HAP-1 (cell line): ENCODE measurements at regions not wholly inside any gene's neighbourhood (a gene's known extent, or its start where the extent isn't known, plus 50 kb on each side); places are given as distances from the start of the nearest gene placed in this dataset.

ENCODE experiments used
- DNase-seq, 2 experiments: peaks; one replicate each; pipeline ENCODE4 v3.0.0-alpha.2; 2016 to 2020; ENCODE audit warnings: low spot score in 2 of 2
- H3K27me3 ChIP-seq: fragments of 250-450 bp; sonication (Bioruptor Pico); 2 replicates; pipeline ENCODE4 v1.5.1; 2020; ENCODE audit warnings: low read depth, mild to moderate bottlenecking, moderate library complexity
- H3K36me3 ChIP-seq: fragments of 250-450 bp; sonication (Bioruptor Pico); replicated peaks from 2 replicates; pipeline ENCODE4 v1.5.1; 2020; ENCODE audit warnings: mild to moderate bottlenecking
- H3K4me1 ChIP-seq: fragments of 250-450 bp; sonication (Bioruptor Pico); 2 replicates; pipeline ENCODE4 v1.5.1; 2020; ENCODE audit warnings: mild to moderate bottlenecking
- H3K4me3 ChIP-seq: fragments of 250-450 bp; sonication (Bioruptor Pico); 2 replicates; pipeline ENCODE4 v1.5.1; 2020; ENCODE audit warnings: mild to moderate bottlenecking, moderate library complexity
- H3K9me3 ChIP-seq: fragments of 250-450 bp; sonication (Bioruptor Pico); 2 replicates; pipeline ENCODE4 v1.5.1; 2020; ENCODE audit warnings: mild to moderate bottlenecking, moderate library complexity
- in situ Hi-C: fragments of 300-500 bp; cut with MboI; formaldehyde crosslinking; loops from 3 replicates; pipeline ENCODE4 v1.14.3; 2020; ENCODE audit warnings: low sequenced_read_pairs, inconsistent platforms, mixed read lengths

- H3K4me1 ChIP-seq, result no peaks in the 10 kb centered on the region
- in situ Hi-C loops, result loop anchor here (25.0 kb wide), 1 partner anchor 219 kb away; no protein-coding TSS in a partner anchor
- no peaks in the 10 kb centered on the region for H3K36me3 ChIP-seq
- no peaks in the 10 kb centered on the region for H3K9me3 ChIP-seq
- H3K4me3 ChIP-seq, result no peak overlapping the region
- H3K27me3 ChIP-seq, result peaks cover 2% of the 10 kb centered on the region; the same call in 1 of the 2 replicates
- no peak for DNase-seq
Measured at GRCh38 chr3:159131376-159131775, 329.5 kb downstream of the MFSD1 start.

- Histone ChIP-seq H3K4me3 (no peak overlapping the region), H3K9me3 (no peaks in the 10 kb centered on the region), H3K4me1 (no peaks in the 10 kb centered on the region), H3K27me3 (no peaks in the 10 kb centered on the region), H3K36me3 (no peaks in the 10 kb centered on the region)
- no peak for DNase-seq
- in situ Hi-C loops, result loop anchor here (25.0 kb wide), 1 partner anchor 226 kb away; no protein-coding TSS in a partner anchor
Measured at GRCh38 chr3:159137949-159138348, 336.1 kb downstream of the MFSD1 start.

DNA sequence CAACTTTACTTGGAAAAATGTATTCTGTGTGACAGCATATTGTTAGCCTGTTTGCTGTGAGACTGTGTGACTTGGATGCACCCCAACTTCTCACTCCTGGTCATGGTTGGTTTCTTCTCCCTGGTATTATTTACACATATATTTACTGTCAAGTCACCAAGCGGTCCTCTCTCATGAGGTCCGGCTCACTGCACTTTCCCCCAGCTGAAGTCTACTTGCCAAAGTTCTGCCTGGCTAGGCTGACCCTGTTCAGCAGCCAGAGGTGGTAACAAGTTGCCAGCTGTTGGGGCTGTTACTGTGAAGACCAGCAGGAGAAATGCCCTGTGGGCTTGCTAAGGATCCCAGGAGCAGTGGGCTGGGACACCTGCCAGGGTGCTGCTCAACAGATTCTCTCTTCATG lies 337.5 kb downstream of the MFSD1 start:
- no peaks in the 10 kb centered on the region for H3K36me3 ChIP-seq
- H3K9me3 ChIP-seq, result no peaks in the 10 kb centered on the region
- in situ Hi-C loops, result loop anchor here (25.0 kb wide), 1 partner anchor 227 kb away; no protein-coding TSS in a partner anchor
- no peaks in the 10 kb centered on the region for H3K27me3 ChIP-seq
- no peaks in the 10 kb centered on the region for H3K4me1 ChIP-seq
- H3K4me3 ChIP-seq, result no peak overlapping the region
- no peak for DNase-seq

- Histone ChIP-seq H3K27me3 (no peaks in the 10 kb centered on the region), H3K9me3 (no peaks in the 10 kb centered on the region), H3K36me3 (no peaks in the 10 kb centered on the region), H3K4me3 (no peak overlapping the region), H3K4me1 (peaks cover 11% of the 10 kb centered on the region)
- in situ Hi-C loops, result loop anchor here (25.0 kb wide), 1 partner anchor 232 kb away; no protein-coding TSS in a partner anchor
- no peak for DNase-seq
Measured at GRCh38 chr3:159144472-159144871, 342.6 kb downstream of the MFSD1 start.

DNA sequence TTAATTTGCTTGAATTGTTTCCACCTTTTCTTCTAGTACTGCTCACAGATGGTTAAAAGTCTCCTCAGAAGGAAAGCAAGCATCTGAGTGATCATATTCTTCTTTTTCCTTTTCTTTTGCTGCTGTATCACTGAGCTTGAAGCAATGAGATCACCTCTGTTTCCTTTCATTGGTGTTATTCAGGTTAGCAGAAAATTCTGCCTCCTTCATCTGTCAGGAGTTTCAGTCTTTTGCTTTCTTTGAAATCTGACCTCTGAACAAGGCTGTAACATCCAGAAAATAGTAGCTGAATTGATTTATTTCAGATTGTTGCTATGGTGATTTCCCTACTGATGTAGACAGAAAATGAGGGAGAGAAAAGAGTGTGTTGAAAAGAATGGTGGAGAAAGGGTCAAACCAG lies 343.0 kb downstream of the MFSD1 start:
- in situ Hi-C loops, result loop anchor here (25.0 kb wide), 1 partner anchor 233 kb away; no protein-coding TSS in a partner anchor
- H3K4me1 ChIP-seq, result peaks cover 13% of the 10 kb centered on the region

GRCh38 chr3:159146392-159146791 lies 344.5 kb downstream of the MFSD1 start:
- H3K4me1 ChIP-seq, result peaks cover 16% of the 10 kb centered on the region
- no peak overlapping the region for H3K4me3 ChIP-seq
- no peak for DNase-seq
- no peaks in the 10 kb centered on the region for H3K36me3 ChIP-seq
- no peaks in the 10 kb centered on the region; the same call in 1 of the 2 replicates for H3K27me3 ChIP-seq
- in situ Hi-C loops, result loop anchor here (25.0 kb wide), 1 partner anchor 234 kb away; no protein-coding TSS in a partner anchor
- H3K9me3 ChIP-seq, result no peaks in the 10 kb centered on the region

More for the DNA sequence above, 343.0 kb downstream of the MFSD1 start:
- H3K36me3 ChIP-seq, result no peaks in the 10 kb centered on the region
- H3K4me3 ChIP-seq, result no peak overlapping the region
- DNase-seq, result no peak
- no peaks in the 10 kb centered on the region for H3K27me3 ChIP-seq
- no peaks in the 10 kb centered on the region for H3K9me3 ChIP-seq

- DNase-seq, result peak in 1 of 2 experiments; percentile 54
- H3K36me3 ChIP-seq, result no peaks in the 10 kb centered on the region
- in situ Hi-C loops, result loop anchor here (25.0 kb wide), 1 partner anchor 235 kb away; no protein-coding TSS in a partner anchor
Measured at GRCh38 chr3:159146856-159147435, 345.1 kb downstream of the MFSD1 start.

DNA sequence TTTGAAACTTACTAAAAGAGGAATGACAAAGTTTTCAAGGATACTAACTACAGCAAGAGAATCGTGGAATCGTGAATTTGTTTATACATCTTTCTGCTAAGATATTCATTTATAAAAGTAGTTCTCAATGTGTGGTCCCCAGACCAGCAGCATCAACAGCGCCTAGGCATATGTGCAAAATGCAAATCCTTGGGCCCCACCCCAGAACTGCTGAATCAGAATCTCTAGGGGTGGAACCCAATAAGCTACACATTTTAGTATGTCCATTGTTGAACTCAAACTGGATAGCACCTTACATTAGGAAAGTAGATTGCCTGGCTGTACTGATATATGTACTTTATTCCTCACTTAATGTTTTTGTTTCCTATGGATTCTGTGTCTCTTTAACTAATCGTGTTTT lies 346.0 kb downstream of the MFSD1 start:
- Histone ChIP-seq H3K4me3 (no peak overlapping the region), H3K4me1 (peaks cover 16% of the 10 kb centered on the region), H3K27me3 (no peaks in the 10 kb centered on the region; the same call in 1 of the 2 replicates), H3K9me3 (no peaks in the 10 kb centered on the region), H3K36me3 (no peaks in the 10 kb centered on the region)
- in situ Hi-C loops, result loop anchor here (25.0 kb wide), 1 partner anchor 236 kb away; no protein-coding TSS in a partner anchor
- no peak for DNase-seq

More at GRCh38 chr3:159146856-159147435, 345.1 kb downstream of the MFSD1 start:
- Histone ChIP-seq H3K4me1 (peaks cover 16% of the 10 kb centered on the region), H3K27me3 (no peaks in the 10 kb centered on the region; the same call in 1 of the 2 replicates), H3K4me3 (no peak overlapping the region), H3K9me3 (no peaks in the 10 kb centered on the region)

DNA sequence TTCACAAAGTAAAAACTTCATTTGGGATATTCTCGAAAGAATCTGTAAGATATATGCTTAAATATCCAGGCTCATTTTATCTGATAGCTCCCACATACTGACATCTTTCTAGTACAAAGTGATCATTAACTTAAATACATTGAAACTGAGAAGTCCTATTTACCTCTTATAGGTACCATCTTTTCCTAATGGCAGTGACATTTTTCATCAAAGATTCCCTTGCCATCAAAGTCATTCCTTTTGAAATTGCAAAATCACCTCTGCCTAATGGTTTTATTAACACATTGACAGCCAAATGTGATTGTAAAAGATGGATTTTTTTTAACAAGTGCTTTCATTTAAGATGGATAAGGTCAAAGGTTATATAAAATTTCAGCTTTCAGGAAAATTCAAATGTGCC lies 346.6 kb downstream of the MFSD1 start:
- Histone ChIP-seq H3K4me3 (no peak overlapping the region), H3K4me1 (peaks cover 16% of the 10 kb centered on the region), H3K27me3 (no peaks in the 10 kb centered on the region; the same call in 1 of the 2 replicates), H3K36me3 (no peaks in the 10 kb centered on the region), H3K9me3 (no peaks in the 10 kb centered on the region)
- in situ Hi-C loops, result loop anchor here (25.0 kb wide), 1 partner anchor 236 kb away; no protein-coding TSS in a partner anchor
- DNase-seq, result no peak

GRCh38 chr3:159149131-159149530 lies 347.3 kb downstream of the MFSD1 start:
- Histone ChIP-seq H3K36me3 (no peaks in the 10 kb centered on the region), H3K4me3 (no peak overlapping the region), H3K9me3 (no peaks in the 10 kb centered on the region), H3K27me3 (no peaks in the 10 kb centered on the region; the same call in 1 of the 2 replicates), H3K4me1 (peaks cover 16% of the 10 kb centered on the region)
- in situ Hi-C loops, result loop anchor here (25.0 kb wide), 1 partner anchor 237 kb away; no protein-coding TSS in a partner anchor
- no peak for DNase-seq

DNA sequence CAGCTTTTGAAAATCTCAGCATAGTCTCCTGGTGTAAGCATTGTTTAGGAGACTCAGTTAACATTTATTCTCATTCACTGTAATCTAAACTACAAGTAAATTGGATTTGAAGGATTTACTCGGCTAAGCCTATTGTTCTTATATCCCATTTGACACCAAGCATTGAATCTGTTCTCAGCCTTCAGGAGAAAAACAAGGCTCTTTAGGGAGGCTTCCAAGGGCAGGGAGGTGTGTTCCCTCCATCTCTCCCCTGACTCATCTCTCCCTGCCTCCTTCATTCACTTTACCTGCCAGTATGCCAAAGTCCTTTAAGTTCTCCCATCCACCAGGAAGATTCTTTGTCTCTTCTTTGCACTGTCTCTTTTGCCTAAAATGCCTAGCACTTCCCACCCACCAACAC lies 347.8 kb downstream of the MFSD1 start:
- Histone ChIP-seq H3K27me3 (no peaks in the 10 kb centered on the region; the same call in 1 of the 2 replicates), H3K36me3 (no peaks in the 10 kb centered on the region), H3K9me3 (no peaks in the 10 kb centered on the region), H3K4me1 (peaks cover 16% of the 10 kb centered on the region), H3K4me3 (no peak overlapping the region)
- in situ Hi-C loops, result loop anchor here (25.0 kb wide), 1 partner anchor 237 kb away; no protein-coding TSS in a partner anchor
- peak; percentile 31 to 85 for DNase-seq

- H3K36me3 ChIP-seq, result no peaks in the 10 kb centered on the region
- in situ Hi-C loops, result no loop called here
- H3K9me3 ChIP-seq, result no peaks in the 10 kb centered on the region
- DNase-seq, result no peak
- no peaks in the 10 kb centered on the region; the same call in 1 of the 2 replicates for H3K27me3 ChIP-seq
- no peak overlapping the region for H3K4me3 ChIP-seq
- peaks cover 16% of the 10 kb centered on the region for H3K4me1 ChIP-seq
Measured at GRCh38 chr3:159150180-159150579, 348.3 kb downstream of the MFSD1 start.

DNA sequence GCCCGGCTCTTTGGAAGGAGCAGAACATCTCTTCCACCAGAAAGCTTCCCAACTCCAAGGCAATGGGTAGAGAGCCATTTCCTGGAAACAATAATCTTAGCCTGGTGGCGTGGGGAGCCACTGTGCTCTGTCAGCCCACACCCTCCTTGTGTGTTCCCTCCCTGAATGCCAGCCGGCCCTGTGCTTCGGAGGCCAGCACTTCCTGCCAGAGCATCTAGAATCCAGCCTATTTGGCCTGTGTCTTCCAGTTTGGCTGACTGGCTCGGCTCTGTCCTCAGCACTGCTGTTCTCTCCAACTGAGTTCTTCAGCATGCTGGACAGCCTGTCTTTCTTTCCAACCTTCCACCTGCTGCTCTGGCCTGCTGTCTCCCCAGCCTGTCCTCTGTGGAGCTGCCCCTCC lies 349.3 kb downstream of the MFSD1 start:
- peaks cover 16% of the 10 kb centered on the region for H3K4me1 ChIP-seq
- no peak for DNase-seq
- H3K27me3 ChIP-seq, result no peaks in the 10 kb centered on the region; the same call in 1 of the 2 replicates
- H3K36me3 ChIP-seq, result no peaks in the 10 kb centered on the region
- no peaks in the 10 kb centered on the region for H3K9me3 ChIP-seq
- in situ Hi-C loops, result no loop called here
- H3K4me3 ChIP-seq, result no peak overlapping the region

DNA sequence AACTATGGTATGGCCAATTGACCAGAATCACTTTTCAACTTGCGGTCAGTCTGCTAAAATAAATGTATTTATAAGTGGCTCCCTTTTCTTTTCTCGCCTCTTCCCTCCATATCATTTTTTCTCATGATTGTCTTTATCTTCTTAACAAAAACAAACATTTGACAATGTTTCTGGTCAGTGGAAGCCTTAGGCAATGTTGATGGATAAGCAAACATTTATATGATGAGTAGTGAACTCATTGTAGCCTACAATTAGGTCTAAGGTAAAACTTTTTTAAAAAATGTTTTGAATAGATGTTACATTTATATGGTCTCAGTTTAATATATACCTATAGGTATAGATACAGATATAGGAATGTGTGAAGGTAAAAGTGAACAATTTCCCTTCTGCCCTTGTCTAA lies 355.4 kb downstream of the MFSD1 start:
- Histone ChIP-seq H3K27me3 (no peaks in the 10 kb centered on the region), H3K36me3 (no peaks in the 10 kb centered on the region), H3K9me3 (no peaks in the 10 kb centered on the region), H3K4me1 (no peaks in the 10 kb centered on the region), H3K4me3 (no peak overlapping the region)
- DNase-seq, result no peak
- in situ Hi-C loops, result no loop called here
